SK-N-MC (cell line): ENCODE measurements at regions not wholly inside any gene's neighbourhood (a gene's known extent, or its start where the extent isn't known, plus 50 kb on each side); places are given as distances from the start of the nearest gene placed in this dataset.

Experiments used
- DNase-seq: peaks from one replicate; pipeline ENCODE4 v3.0.0-alpha.2; 2011; ENCODE audit warnings: low read depth, low spot score
- H3K27ac ChIP-seq: fragments of 200-600 bp; sonication (generic); 2 replicates; pipeline ENCODE4 v1.5.1; 2016; ENCODE audit warnings: mixed run types
- H3K36me3 ChIP-seq: fragments of 200-600 bp; sonication (generic); 2 replicates; pipeline ENCODE4 v1.6.1; 2017; ENCODE audit warnings: antibody characterized with exemption, low read length, mixed read lengths; ENCODE audit not compliant: insufficient read depth
- H3K4me3 ChIP-seq: fragments of 200-600 bp; sonication (generic); 2 replicates; pipeline ENCODE4 v1.5.1; 2016
- H3K9ac ChIP-seq: fragments of 200-600 bp; sonication (generic); 2 replicates; pipeline ENCODE4 v1.8.0; 2017; ENCODE audit warnings: mixed run types, mixed read lengths; ENCODE audit not compliant: insufficient read length
- H3K9me3 ChIP-seq: fragments of 200-600 bp; sonication (generic); 2 replicates; pipeline ENCODE4 v1.6.1; 2017; ENCODE audit warnings: low read depth, mild to moderate bottlenecking, antibody characterized with exemption, low read length, moderate library complexity, mixed read lengths
- EZH2 ChIP-seq: fragments of 200-600 bp; sonication (generic); IDR thresholded peaks from one replicate; pipeline ENCODE4 v1.6.1; 2017; ENCODE audit warnings: antibody characterized with exemption
- FOXP2 ChIP-seq: optimal IDR thresholded peaks from 2 replicates; pipeline ENCODE3; 2011; ENCODE audit warnings: mild to moderate bottlenecking, moderate library complexity; ENCODE audit not compliant: insufficient read depth; ENCODE audit errors: extremely low read length, control extremely low read depth
- POLR2AphosphoS5 ChIP-seq: IDR thresholded peaks from 2 replicates; pipeline ENCODE4 v1.6.1; 2012; ENCODE audit warnings: mild to moderate bottlenecking, low read depth, low read length, borderline replicate concordance

DNA sequence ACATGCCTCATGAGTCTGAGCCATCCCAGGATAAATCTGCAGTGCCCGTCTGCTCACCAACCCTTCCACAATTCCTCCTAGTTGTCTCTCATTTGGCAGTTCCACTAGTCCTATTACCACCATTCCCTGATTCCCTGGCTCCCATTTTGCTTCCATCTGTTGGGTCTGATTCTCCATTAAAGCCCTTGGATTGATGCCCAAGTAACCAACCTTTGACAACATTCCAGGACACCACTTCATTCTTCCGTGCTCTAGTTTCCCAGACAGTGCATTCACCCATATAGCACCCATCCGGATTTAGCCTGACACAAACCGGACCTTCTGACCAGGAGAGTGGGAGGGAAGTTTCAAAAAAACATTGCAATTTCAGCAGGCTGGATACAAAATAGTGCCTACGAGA is 189.4 kb upstream of the PALMD start:
- no peak for TF ChIP-seq EZH2
- TF ChIP-seq FOXP2 = no peak
- TF ChIP-seq POLR2AphosphoS5 = no peak
- Histone ChIP-seq H3K27ac (no peak overlapping the region), H3K9ac (no peak overlapping the region), H3K4me3 (no peak overlapping the region), H3K9me3 (no peaks in the 10 kb centered on the region), H3K36me3 (no peaks in the 10 kb centered on the region)
- DNase-seq = no peak

DNA sequence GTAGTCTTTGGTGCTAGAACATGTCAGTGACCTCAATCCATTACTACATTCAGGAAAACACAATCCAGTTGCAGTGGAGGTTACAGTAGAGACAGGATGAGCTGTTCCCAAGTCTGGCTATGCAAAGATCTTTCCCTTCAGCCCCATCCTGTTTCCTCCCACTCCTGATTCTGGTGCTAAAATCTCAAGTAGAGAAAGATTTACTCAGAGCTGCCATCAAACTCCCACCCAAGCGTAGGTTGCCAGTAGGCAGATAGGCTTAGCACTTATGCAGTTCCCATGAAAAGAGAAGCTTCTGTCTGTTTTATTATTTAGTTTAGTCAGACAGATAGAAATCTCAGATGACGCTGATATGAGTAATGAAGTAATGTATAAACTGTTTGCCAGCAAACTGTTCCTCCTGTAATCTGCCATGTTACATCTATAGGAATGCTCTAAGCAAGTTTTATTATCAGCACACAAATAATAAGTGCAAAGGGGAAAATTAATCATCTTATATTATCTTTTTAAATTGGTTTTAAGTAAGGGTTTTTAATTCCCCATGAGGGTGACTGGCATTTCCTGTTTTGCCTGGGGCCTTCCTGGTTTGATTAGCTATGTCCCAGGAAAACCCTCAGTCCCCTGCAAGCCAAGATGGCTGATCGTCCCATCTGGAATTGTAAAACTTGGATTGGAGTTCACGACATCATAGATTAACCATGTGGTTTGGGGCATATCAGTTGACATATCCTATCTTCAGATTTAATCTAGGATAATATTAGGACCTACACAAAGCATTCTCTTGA is 188.3 kb upstream of the PALMD start:
- H3K4me3 ChIP-seq = peak overlapping the region; percentile 37
- H3K9ac ChIP-seq = no peak overlapping the region
- peak; percentile 76 for DNase-seq
- TF ChIP-seq POLR2AphosphoS5 = peak; percentile 52; the same call in 1 of the 2 replicates
- no peak for TF ChIP-seq EZH2
- TF ChIP-seq FOXP2 = no peak
- H3K9me3 ChIP-seq = no peaks in the 10 kb centered on the region
- H3K27ac ChIP-seq = peak overlapping the region; percentile 68; the same call in 1 of the 2 replicates
- no peaks in the 10 kb centered on the region for H3K36me3 ChIP-seq

DNA sequence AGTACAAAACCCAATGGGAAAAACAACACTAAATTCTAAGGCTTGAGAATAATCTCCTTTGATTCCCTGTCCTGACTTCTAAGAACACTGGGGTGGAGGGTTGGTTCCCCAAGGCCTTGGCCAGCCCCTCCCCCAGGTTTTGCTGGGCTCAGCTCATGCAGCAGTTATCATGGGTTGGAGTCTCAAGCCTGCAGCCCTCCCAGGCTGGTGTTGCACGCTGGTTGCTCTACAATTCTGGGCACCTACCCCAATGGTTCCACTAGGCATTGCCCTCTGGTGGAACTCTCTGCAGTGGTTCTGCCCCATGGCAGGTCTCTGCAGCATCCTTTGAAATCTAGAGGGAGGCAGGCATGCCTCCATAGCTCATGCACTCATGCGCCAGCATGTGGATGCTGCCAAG is 184.4 kb upstream of the PALMD start:
- Histone ChIP-seq H3K9ac (no peak overlapping the region), H3K36me3 (no peaks in the 10 kb centered on the region), H3K4me3 (no peak overlapping the region), H3K27ac (no peak overlapping the region), H3K9me3 (no peaks in the 10 kb centered on the region)
- TF ChIP-seq POLR2AphosphoS5 = no peak
- no peak for TF ChIP-seq FOXP2
- TF ChIP-seq EZH2 = no peak
- no peak for DNase-seq

GRCh38 chr1:99464738-99465137 is 181.2 kb upstream of the PALMD start:
- H3K36me3 ChIP-seq = no peaks in the 10 kb centered on the region
- H3K9ac ChIP-seq = no peak overlapping the region
- DNase-seq = no peak
- H3K9me3 ChIP-seq = no peaks in the 10 kb centered on the region
- no peak overlapping the region for H3K27ac ChIP-seq
- TF ChIP-seq FOXP2 (no peak), EZH2 (no peak), POLR2AphosphoS5 (no peak)
- H3K4me3 ChIP-seq = no peak overlapping the region

GRCh38 chr1:99465176-99465900 is 180.6 kb upstream of the PALMD start:
- TF ChIP-seq POLR2AphosphoS5 (no peak), EZH2 (no peak), FOXP2 (no peak)
- H3K9ac ChIP-seq = no peak overlapping the region
- no peaks in the 10 kb centered on the region for H3K36me3 ChIP-seq
- H3K27ac ChIP-seq = no peak overlapping the region
- no peak overlapping the region for H3K4me3 ChIP-seq
- DNase-seq = no peak
- no peaks in the 10 kb centered on the region for H3K9me3 ChIP-seq

DNA sequence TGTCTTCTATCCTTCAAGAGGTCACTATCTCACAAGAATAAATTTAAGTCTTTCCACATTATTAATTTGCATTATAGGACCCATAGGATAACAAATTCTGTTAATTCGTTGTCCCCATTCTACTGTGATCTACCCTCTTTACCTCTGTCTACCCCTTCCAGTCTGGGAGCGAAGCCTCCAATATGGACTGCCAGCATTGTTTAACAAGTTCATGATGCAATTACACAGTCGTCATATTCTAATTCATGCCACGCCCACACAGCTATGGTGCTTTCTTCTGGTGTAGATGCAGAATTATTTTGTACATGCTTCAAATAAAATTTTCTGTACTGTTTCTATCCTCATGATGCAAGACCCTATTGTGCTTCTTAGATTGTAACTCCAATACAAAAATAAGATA is 178.3 kb upstream of the PALMD start:
- Histone ChIP-seq H3K36me3 (no peaks in the 10 kb centered on the region), H3K9ac (no peak overlapping the region), H3K27ac (no peak overlapping the region), H3K9me3 (no peaks in the 10 kb centered on the region), H3K4me3 (no peak overlapping the region)
- no peak for TF ChIP-seq EZH2
- TF ChIP-seq POLR2AphosphoS5 = no peak
- TF ChIP-seq FOXP2 = no peak
- no peak for DNase-seq

DNA sequence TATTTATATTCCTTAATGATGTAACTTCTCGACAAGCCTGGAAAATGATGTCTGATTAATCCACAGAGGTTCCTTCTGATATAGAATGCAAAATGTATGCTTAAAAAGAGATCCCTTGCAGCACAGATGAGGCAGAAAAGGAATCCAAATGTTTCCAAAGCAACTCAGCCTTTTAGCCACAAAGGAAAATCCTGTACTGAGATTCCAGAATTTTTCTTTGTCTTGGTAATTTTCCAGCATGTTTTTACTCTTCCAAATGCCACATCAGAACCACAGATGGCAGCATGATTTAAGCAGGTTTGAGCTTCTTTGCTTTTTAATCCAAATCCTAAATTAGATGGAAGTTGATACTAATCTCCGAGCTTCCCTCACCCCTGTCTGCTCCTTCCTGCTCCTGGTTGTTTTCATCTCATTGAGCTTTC is 176.4 kb upstream of the PALMD start:
- DNase-seq = no peak
- no peak overlapping the region for H3K27ac ChIP-seq
- no peak for TF ChIP-seq POLR2AphosphoS5
- TF ChIP-seq FOXP2 = no peak
- no peak for TF ChIP-seq EZH2
- H3K9me3 ChIP-seq = no peaks in the 10 kb centered on the region
- H3K36me3 ChIP-seq = no peaks in the 10 kb centered on the region
- H3K9ac ChIP-seq = no peak overlapping the region
- no peak overlapping the region for H3K4me3 ChIP-seq

DNA sequence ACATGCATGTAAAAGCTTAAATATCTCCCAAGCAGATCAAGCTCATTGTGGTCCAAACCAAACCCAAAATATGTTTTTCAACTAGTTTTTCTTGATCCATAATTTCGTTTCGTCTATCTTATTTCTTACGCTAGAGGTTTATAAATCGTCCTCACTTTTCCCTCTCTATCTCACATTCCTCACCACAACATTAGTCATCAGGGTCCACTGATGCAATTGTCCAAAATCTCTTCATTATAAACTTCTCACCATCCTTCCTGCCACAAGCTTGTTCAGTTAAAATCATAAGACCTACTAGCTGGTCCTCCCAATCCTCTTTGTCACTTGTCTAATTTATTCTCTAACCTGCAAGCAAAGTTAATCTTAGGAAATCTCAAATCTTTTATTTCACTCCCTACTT is 173.0 kb upstream of the PALMD start:
- H3K36me3 ChIP-seq = no peaks in the 10 kb centered on the region
- no peak for TF ChIP-seq EZH2
- no peak for TF ChIP-seq FOXP2
- TF ChIP-seq POLR2AphosphoS5 = no peak
- H3K27ac ChIP-seq = no peak overlapping the region
- DNase-seq = no peak
- no peak overlapping the region for H3K9ac ChIP-seq
- H3K9me3 ChIP-seq = no peaks in the 10 kb centered on the region
- no peak overlapping the region for H3K4me3 ChIP-seq
